Neural cell (in vitro differentiated cells): ENCODE measurements at regions not wholly inside any gene's neighbourhood (a gene's known extent, or its start where the extent isn't known, plus 50 kb on each side); places are given as distances from the start of the nearest gene placed in this dataset.

Experiments
- CTCF ChIP-seq: fragments of 450-650 bp; IDR thresholded peaks from 2 replicates; pipeline ENCODE4 v1.5.1; 2014; ENCODE audit warnings: antibody characterized with exemption, mild to moderate bottlenecking, moderate library complexity; ENCODE audit not compliant: poor library complexity, severe bottlenecking
- EP300 ChIP-seq: fragments of 450-650 bp; conservative IDR thresholded peaks from 2 replicates; pipeline ENCODE4 v1.6.1; 2014; ENCODE audit warnings: antibody characterized with exemption, mild to moderate bottlenecking, moderate library complexity; ENCODE audit not compliant: poor library complexity, severe bottlenecking
- REST ChIP-seq: IDR thresholded peaks from 2 replicates; pipeline ENCODE4 v1.6.1; 2012; ENCODE audit warnings: borderline replicate concordance

- TF ChIP-seq CTCF = no peak
- no peak for TF ChIP-seq REST
- TF ChIP-seq EP300 = no peak
Measured at GRCh38 chr6:15922510-15923250, 206.2 kb upstream of the MYLIP start.
